Activated CD4-positive, alpha-beta T cell treated with anti-CD3 and anti-CD28 coated beads, Interleukin-2, Interleukin-6, amounts not matched to agents 100 ng/mL and 50 ng/mL, durations not matched to agents 16 hours and 8 hours (primary cell): ENCODE measurements at regions not wholly inside any gene's neighbourhood (a gene's known extent, or its start where the extent isn't known, plus 50 kb on each side); places are given as distances from the start of the nearest gene placed in this dataset.

Source experiments
- DNase-seq: peaks from one replicate; pipeline ENCODE4 v3.0.0-alpha.2; 2020

DNA sequence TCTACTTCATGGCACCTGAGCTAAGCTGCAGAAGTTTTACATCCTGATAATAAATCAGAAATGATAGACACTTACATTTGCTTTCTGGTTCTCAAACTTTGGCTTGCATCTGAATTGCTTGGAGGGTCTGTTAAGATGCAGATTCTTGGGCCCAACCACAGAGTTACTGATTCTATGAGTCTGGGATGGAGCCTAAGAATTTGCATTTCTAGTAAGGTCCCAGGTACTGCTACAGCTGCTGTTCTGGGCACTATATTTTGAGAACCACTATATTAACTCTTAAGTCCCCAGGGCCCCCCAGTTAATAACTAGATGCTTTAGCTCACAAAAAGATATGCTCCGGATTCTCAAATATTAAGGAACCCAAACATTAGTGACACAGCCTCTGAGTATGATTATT is 69.8 kb upstream of the DAB2 start:
- DNase-seq: no peak

DNA sequence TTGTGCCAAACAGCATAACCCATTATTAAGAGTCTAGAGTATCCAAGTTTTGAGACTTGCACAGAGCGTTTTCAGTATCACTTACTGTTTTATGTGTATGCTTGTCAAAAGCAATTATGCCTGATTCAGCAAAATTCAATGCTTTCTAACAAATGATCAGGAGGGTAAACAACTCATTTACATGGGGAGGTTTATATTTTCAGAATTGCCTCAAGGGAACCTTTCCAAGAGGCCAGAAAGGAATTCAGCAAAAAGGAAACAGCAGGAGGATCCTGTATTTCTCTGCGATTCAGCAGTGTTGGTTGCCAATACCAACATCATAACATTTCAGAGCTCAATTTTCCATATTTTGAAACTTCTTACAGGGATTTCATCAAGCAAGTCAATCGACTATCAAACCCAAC is 69.3 kb upstream of the DAB2 start:
- no peak for DNase-seq

DNA sequence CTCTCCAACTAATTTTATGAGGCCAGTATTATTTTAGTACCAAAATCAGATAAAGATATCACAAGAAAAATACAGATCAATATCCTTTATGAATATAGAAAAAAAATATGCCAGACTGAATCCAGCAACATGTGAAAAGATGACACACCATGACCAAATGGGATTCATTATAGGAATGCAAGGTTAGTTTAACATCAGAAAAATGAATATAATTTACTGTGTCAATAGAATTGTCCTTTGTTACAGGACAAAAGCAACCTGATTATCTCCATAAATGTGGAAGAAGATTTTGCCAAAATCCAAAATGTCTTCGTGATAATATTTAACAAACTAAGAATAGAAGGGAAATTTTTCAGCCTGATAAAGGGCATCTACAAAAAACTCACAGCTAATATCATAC is 66.4 kb upstream of the DAB2 start:
- DNase-seq: no peak

DNA sequence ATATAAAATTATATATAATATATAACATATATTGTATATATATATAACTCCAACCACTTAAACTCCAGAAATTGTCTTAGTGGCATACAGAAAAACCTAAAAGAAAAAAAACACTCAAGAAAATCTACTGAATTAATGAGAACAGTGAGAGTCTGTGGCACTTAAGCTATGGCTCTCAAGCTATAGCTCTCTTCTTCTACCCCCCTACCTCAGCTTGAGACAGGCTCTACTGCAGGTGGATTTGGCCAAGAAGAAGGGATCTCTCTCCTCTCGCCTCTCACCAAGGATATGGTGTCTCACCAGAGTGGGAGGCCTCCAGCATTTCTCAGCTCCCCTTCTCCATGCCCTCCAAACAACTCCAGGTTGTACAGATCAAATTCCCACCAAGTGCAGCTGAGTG is 64.5 kb upstream of the DAB2 start:
- DNase-seq: no peak

DNA sequence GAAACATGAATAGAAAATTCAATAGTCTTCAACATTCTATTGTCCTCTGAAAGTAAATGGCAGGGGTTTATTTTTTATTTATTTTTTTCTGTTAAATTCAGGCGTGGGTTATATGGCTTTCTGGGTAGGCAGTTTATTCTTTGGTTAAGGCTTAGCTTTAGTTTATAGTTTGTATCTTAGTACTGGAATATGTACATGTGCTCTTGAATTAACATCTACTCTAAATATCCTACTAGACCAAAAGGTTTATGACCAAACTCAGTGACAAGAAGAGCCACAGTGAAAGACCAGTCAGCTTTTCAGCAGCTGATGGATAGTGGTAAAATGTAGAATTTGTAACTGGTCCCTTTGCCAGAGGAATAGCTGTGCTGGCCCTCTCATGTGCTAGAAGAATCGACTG is 62.0 kb upstream of the DAB2 start:
- no peak for DNase-seq

DNA sequence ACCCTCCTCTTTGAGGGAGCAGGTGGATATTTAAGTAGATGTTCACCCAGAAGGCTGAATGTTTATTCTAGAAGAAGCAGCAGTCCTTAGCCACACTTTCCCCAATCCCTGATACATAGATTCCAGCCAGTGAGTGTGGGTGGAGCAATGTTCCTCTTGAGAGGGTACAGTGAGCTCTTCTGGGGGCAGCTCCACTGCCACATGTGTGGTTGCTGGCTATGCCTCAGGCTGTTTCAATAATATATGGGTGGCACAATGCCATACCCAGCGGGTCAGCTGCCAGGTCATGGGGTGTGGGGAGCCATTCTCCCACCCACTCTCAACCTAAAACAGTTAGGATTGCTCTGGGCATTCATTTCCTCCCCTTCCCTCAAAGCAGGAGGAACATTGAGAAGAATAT is 61.6 kb upstream of the DAB2 start:
- DNase-seq: no peak

DNA sequence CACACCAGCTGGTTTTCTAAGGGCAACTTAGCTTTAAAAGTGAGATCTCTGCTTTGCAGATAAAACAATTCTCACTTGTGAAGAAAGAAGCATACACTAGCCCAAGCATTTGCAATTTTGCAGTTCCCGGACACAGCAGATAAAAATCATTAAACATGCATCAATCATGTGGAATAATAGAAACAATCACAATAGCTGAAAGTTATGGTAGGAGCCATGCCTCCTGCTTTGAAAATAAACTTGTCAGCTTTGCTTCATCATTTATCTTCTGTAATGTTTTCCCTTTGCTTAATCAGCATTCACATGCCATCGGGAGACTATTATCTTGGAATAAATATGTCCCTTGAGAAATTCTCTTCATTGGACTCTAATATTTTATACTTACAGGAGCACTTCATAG is 60.3 kb upstream of the DAB2 start:
- DNase-seq: no peak

DNA sequence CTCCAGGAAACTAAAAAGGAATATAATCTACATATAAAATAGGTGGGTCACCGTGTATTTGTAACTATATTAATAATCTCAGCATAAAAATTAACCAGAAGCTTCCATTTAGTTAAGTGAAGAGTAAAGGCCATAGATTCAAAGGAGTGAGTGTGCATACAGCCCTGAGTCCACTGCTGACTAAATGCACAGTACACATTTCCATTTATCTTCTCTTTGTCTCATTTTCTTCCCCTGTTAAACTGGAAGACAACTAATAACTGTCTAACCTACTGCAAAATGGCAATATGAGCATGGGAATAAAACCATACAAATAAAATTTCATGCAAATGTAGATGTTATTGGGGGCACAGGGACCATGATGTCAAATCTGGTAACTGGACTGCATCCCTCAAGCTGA is 59.9 kb upstream of the DAB2 start:
- no peak for DNase-seq

DNA sequence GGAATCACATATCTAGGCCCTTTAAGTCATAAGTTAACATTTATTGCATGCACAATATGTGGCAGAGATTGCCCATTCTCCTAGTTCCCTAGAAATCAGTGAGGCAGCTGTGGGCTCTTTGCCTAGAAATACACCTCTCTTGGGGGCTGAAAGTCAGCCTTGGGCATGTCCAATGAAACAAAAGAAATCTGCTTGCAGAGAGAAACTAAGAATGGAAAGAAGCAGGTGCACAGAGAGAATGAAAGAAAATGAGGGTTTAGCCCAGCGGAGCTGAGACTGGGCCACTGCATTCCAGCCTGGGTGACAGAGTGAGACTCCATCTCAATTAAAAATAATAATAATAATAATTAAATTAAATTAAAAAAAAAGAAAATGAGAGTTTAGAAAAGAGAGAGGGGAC is 57.3 kb upstream of the DAB2 start:
- DNase-seq: no peak

DNA sequence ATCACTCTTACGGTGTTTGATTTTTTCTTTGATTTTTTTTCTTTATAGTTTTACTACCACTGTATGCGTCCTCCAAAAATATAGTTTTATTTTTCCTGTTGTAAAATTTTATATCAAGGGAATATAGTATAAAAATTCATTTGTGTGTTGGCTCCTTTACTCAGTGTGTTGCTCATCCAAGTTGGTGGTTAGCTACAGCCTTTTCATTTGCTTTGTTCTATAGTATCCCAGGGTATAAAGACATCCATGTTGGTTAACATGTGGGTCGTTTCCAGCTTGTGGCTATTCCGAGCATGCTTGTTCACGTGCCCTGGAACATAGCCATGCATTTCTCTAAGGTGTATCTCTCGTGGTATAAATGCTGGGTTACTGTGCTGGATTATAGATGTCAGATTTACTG is 54.8 kb upstream of the DAB2 start:
- DNase-seq: no peak

DNA sequence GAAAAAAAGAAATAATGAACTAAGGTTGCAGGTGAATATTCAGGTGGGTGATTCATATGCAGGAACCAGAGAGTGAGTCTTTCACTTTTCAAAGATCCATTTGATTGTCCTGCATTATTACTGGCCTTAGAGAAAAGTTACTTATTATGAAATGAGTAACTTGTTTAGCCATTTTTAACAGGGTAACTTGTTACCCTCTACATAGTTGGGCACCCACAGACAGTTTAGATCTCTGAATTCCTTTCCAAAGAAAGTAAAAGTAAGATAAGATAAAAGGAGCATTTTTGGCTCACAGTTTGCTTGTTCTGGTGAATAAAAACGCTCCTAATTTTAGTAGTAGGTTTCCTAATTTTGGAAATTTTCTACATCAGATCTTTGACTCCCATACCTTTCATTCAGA is 54.1 kb upstream of the DAB2 start:
- DNase-seq: no peak

DNA sequence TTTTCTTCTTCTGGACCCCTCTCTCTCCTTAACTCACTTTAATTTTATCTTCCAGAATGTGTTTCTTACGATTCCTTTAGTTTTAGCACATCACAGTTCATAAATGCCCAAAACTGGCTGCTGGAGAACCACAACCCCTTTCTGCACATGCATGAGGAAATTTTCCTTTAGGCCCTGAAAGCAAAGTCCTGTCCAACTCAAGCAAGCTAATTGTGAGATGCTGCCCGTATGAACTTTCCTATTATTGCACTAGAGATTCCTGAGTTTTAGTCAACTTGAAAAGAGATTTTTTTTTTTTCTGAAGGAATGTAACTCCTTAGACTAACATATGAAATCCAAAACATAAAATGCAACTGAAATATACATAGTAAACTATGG is 52.1 kb upstream of the DAB2 start:
- no peak for DNase-seq

DNA sequence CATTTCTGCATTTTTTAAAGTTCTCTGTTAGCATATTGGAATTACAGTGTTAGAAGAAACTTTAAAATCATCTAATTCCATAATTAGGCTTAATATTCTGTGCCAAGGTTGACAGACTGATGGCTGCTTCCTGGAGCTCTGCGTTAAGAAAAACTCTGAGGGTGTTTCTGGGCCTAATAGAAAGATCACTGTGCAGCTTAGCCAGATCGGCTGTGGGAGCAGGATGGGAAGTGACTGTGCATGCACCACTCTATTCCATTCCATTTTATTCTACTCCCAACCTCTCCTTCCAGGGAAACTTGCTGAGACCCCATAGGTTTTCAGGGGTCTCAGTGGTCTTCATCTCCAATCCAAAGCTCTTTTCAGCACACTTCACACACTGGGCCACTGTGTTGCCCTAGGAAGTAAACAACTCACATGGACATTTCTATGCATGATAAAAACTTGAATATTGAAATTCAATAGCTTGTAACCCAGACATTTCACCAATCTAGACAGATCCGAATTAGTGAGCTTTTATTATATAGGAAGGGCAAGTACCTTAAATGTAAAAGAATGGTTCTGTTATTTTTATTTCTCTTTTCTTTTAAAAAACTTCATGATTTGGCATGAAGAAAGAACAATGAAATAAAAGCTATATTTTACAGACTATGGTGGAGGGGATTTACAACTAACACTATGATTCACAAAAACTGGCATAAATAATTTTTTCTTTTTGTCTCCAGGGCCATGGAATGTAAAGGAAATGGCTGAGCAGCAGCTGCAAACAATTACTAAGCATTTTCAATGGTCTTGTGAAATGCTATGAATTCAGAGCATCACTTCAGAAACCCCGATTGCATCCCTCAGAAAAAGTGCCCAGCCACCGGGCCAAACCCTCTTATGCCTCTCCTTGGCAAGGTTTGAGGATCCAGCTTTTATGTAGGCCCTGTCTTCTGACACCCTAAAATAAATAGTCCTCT is 51.4 kb upstream of the DAB2 start:
- DNase-seq: no peak

DNA sequence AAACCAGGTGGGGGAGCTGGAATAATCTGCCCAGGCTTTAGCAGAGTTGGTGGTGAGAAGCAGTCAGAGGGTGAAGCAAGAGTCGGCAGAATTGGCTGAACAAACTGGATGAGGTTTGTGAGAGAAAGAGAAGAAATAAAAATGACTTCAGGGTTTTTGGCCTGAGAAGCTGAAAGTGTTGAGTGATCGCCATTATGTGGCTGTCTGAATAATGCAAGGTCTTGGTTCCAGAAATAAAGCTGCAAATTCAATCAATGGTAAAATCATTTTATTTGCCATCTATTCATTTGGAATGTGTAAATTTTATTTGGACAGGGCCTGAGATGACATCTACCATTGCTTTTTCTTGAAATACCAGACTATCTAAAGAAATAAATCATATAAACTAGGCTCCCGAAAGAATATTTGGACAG is 50.4 kb upstream of the DAB2 start:
- DNase-seq: no peak
